K562 (cell line): ENCODE measurements at regions not wholly inside any gene's neighbourhood (a gene's known extent, or its start where the extent isn't known, plus 50 kb on each side); places are given as distances from the start of the nearest gene placed in this dataset.

Experiments
- ATAC-seq: fragments of 200-7000 bp; cut with Tn5 transposase; 3 replicates; pipeline ENCODE4 v1.9.1; 2020; ENCODE audit warnings: moderate library complexity
- BruUV-seq: library from RNA; stranded (reverse); fragments of 400-500 nt; replicated peaks from 2 replicates; lab custom pipeline; 2021; lab: Mats Ljungman, UMichigan
- CTCF ChIA-PET: fragments of 300-600 bp; formaldehyde crosslinking; extraction: SDS; loops from one replicate; lab custom pipeline; 2021; ENCODE audit warnings: low intra/inter-chr PET ratio; lab: Yijun Ruan, JAX
- POLR2A ChIA-PET: fragments of 300-600, 350-650 bp; sonication (Branson Sonifier 250); formaldehyde crosslinking; extraction: SDS; loops from one replicate; lab custom pipeline; 2021; ENCODE audit warnings: antibody characterized with exemption, inconsistent platforms; lab: Yijun Ruan, JAX
- DNase-seq, 4 experiments: peaks; one replicate each; pipeline versions ENCODE4 v3.0.0 to v3.0.0-alpha.2; 2011 to 2018; ENCODE audit warnings: low spot score in 3 of 4, mixed read lengths in 3 of 4; ENCODE audit errors: extremely low read depth in 1 of 4
- FAIRE-seq: peaks from 2 replicates; lab custom pipeline; 2011; peaks lifted over from hg19 to GRCh38; lab: Jason Lieb, UNC
- H2AFZ ChIP-seq: 2 replicates; pipeline ENCODE4 v1.6.0; 2011; ENCODE audit warnings: low read depth, low read length, control low read depth, inconsistent platforms
- H3K27ac ChIP-seq: fragments of 200-600 bp; 3 replicates; pipeline ENCODE4 v1.8.0; 2011; ENCODE audit warnings: low read depth, mild to moderate bottlenecking, control low read depth, inconsistent platforms, low read length, moderate library complexity, mixed read lengths; ENCODE audit errors: extremely low read depth
- H3K27me3 ChIP-seq, 2 experiments: fragments of 300-600 bp in 1 of 2; 2 replicates in 1 of 2; 3 replicates in 1 of 2; pipeline versions ENCODE4 v1.6.0 to v1.8.0; 2011; ENCODE audit warnings: inconsistent platforms in 2 of 2, low read length in 2 of 2, mild to moderate bottlenecking in 1 of 2, mixed read lengths in 1 of 2, moderate library complexity in 1 of 2; ENCODE audit not compliant: control insufficient read depth in 2 of 2, insufficient read depth in 2 of 2
- H3K36me3 ChIP-seq: fragments of 300-600 bp; 3 replicates; pipeline ENCODE4 v1.8.0; 2011; ENCODE audit warnings: mild to moderate bottlenecking, low read length, inconsistent platforms; ENCODE audit not compliant: control insufficient read depth, insufficient read depth
- H3K4me1 ChIP-seq, 2 experiments: fragments of 200-600 bp in 1 of 2; replicated peaks in 1 of 2; 2 replicates in 1 of 2; 3 replicates in 1 of 2; pipeline versions ENCODE4 v1.5.1 to v1.8.0; 2011; ENCODE audit warnings: inconsistent platforms in 2 of 2, low read length in 2 of 2, mild to moderate bottlenecking in 1 of 2, mixed read lengths in 1 of 2, moderate library complexity in 1 of 2; ENCODE audit not compliant: control insufficient read depth in 2 of 2, insufficient read depth in 2 of 2
- H3K4me2 ChIP-seq: 2 replicates; pipeline ENCODE4 v1.6.1; 2011; ENCODE audit warnings: low read length, control low read depth, inconsistent platforms, mixed read lengths; ENCODE audit not compliant: insufficient read depth
- H3K4me3 ChIP-seq: fragments of 200-600 bp; sonication (generic), shearing (Covaris generic); 2 replicates; pipeline ENCODE4 v1.5.1; 2016; ENCODE audit warnings: control low read depth, inconsistent platforms
- H3K79me2 ChIP-seq: fragments of 200-600 bp; 3 replicates; pipeline ENCODE4 v1.8.0; 2011; ENCODE audit warnings: low read length, inconsistent platforms; ENCODE audit not compliant: control insufficient read depth, insufficient read depth
- H3K9ac ChIP-seq, 2 experiments: 2 replicates each; pipeline versions ENCODE4 v1.6.0 to v1.6.1; 2011; ENCODE audit warnings: low read depth in 2 of 2, low read length in 2 of 2, control low read depth in 1 of 2, inconsistent platforms in 1 of 2, mild to moderate bottlenecking in 1 of 2, mixed read lengths in 1 of 2; ENCODE audit not compliant: insufficient read depth in 1 of 2
- H3K9me1 ChIP-seq: one replicate; pipeline ENCODE4 v1.6.0; 2011; ENCODE audit warnings: inconsistent platforms, mild to moderate bottlenecking, low read length, moderate library complexity; ENCODE audit not compliant: control insufficient read depth, insufficient read depth
- H3K9me3 ChIP-seq: replicated peaks from 2 replicates; pipeline ENCODE4 v1.5.1; 2011; ENCODE audit warnings: low read depth, low read length, inconsistent platforms; ENCODE audit not compliant: control insufficient read depth, insufficient read depth
- H4K20me1 ChIP-seq: replicated peaks from 2 replicates; pipeline ENCODE4 v1.6.1; 2011; ENCODE audit warnings: low read length, inconsistent platforms, mixed read lengths; ENCODE audit not compliant: control insufficient read depth, insufficient read depth
- HIVEP1 ChIP-seq: fragments of 250-450 bp; sonication (Bioruptor Pico); IDR thresholded peaks from 2 replicates; pipeline ENCODE4 v1.4.0; 2020; ENCODE audit warnings: mild to moderate bottlenecking
- ZC3H8 ChIP-seq: fragments of 450-650 bp; IDR thresholded peaks from 2 replicates; pipeline ENCODE4 v1.6.1; 2017
- ZNF668 ChIP-seq: fragments of 250-450 bp; sonication (Bioruptor Pico); IDR thresholded peaks from 2 replicates; pipeline ENCODE4 v1.8.0; 2022; ENCODE audit warnings: mild to moderate bottlenecking, inconsistent platforms
- WGBS: fragments of 100-300 bp; shearing (Covaris generic); methylation state at CpG from one replicate; pipeline ENCODE4 v1.1.6; 2016; ENCODE audit warnings: low coverage, mixed read lengths; ENCODE audit not compliant: insufficient coverage; ENCODE audit errors: missing lambda C conversion rate; 5-methylcytosine and 5-hydroxymethylcytosine counted together
- in situ Hi-C: fragments of 300-500 bp; cut with MboI; formaldehyde crosslinking; loops from 4 replicates; pipeline ENCODE4 v1.15.0; 2018; ENCODE audit warnings: inconsistent platforms, mixed read lengths
- intact Hi-C: fragments of 100-400 bp; cut with micrococcal nuclease; formaldehyde crosslinking; loops from 2 replicates; pipeline ENCODE4 v1.14.2; 2022
- TF ChIP-seq, protein P1 (sequence below): fragments of 200-800 bp; sonication (Bioruptor generic); IDR thresholded peaks from 2 replicates; pipeline ENCODE4 v1.6.1; 2017; ENCODE audit warnings: missing genetic modification characterization, missing compliant biosample characterization
- TF ChIP-seq, protein P2 (sequence below): fragments of 250-450 bp; sonication (Bioruptor Pico); IDR thresholded peaks from 2 replicates; pipeline ENCODE4 v1.6.1; 2021; ENCODE audit warnings: mild to moderate bottlenecking

- H3K4me2 ChIP-seq, result no peak overlapping the region
- no peak overlapping the region for H3K27ac ChIP-seq
- ATAC-seq (no peak), FAIRE-seq (no peak), DNase-seq (no peak)
- TF ChIP-seq, protein P1, sequence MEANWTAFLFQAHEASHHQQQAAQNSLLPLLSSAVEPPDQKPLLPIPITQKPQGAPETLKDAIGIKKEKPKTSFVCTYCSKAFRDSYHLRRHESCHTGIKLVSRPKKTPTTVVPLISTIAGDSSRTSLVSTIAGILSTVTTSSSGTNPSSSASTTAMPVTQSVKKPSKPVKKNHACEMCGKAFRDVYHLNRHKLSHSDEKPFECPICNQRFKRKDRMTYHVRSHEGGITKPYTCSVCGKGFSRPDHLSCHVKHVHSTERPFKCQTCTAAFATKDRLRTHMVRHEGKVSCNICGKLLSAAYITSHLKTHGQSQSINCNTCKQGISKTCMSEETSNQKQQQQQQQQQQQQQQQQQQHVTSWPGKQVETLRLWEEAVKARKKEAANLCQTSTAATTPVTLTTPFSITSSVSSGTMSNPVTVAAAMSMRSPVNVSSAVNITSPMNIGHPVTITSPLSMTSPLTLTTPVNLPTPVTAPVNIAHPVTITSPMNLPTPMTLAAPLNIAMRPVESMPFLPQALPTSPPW (CRISPR knock-in tag), result no peak
- TF ChIP-seq, protein P2, sequence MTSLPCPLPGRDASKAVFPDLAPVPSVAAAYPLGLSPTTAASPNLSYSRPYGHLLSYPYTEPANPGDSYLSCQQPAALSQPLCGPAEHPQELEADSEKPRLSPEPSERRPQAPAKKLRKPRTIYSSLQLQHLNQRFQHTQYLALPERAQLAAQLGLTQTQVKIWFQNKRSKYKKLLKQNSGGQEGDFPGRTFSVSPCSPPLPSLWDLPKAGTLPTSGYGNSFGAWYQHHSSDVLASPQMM (CRISPR knock-in tag), result no peak
- TF ChIP-seq ZC3H8 (no peak), ZNF668 (CRISPR knock-in tag) (no peak), HIVEP1 (no peak)
- no peak overlapping the region for H3K9ac ChIP-seq
- no peak overlapping the region for H3K4me3 ChIP-seq
- H2AFZ ChIP-seq, result no peak overlapping the region
- no peaks in the 10 kb centered on the region for H3K9me3 ChIP-seq
- H3K27me3 ChIP-seq, result peaks cover 11 to 34% of the 10 kb centered on the region in 2 experiments
- ChIA-PET POLR2A (interaction anchor here (0.7 kb wide), 1 partner anchor 393 kb away, joined by 3 read pairs; no protein-coding TSS in a partner anchor), CTCF (no interaction called here)
- in situ Hi-C loops, result no loop called here
- no peaks in the 10 kb centered on the region for H3K79me2 ChIP-seq
- no peaks in the 10 kb centered on the region for H3K9me1 ChIP-seq
- no TSS peak for BruUV-seq
- peaks cover 4% of the 10 kb centered on the region for H4K20me1 ChIP-seq
- WGBS, result 8% methylated on average over 4 of the region's 10 CpGs
- intact Hi-C loops, result loop anchor here (5.0 kb wide), 1 partner anchor 270 kb away; no protein-coding TSS in a partner anchor
- no peaks in the 10 kb centered on the region for H3K36me3 ChIP-seq
- peaks cover 0 to 18% of the 10 kb centered on the region in 2 experiments; a peak in 2 of 5 replicates for H3K4me1 ChIP-seq
Measured at GRCh38 chr15:31217566-31218270, 108.9 kb upstream of the KLF13 start.
